B cell (primary cell): ENCODE measurements at regions not wholly inside any gene's neighbourhood (a gene's known extent, or its start where the extent isn't known, plus 50 kb on each side); places are given as distances from the start of the nearest gene placed in this dataset.

Experiments used
- EZH2 ChIP-seq: IDR thresholded peaks from 2 replicates; pipeline ENCODE4 v1.6.1; 2012; ENCODE audit warnings: borderline replicate concordance, low read depth, mild to moderate bottlenecking, moderate library complexity, low read length; ENCODE audit not compliant: insufficient read depth, poor library complexity, severe bottlenecking
- TF ChIP-seq, protein P1 (sequence below): fragments of 200-600 bp; IDR thresholded peaks from one replicate; pipeline ENCODE4 v1.8.0; 2022; ENCODE audit warnings: antibody characterized with exemption, mild to moderate bottlenecking

DNA sequence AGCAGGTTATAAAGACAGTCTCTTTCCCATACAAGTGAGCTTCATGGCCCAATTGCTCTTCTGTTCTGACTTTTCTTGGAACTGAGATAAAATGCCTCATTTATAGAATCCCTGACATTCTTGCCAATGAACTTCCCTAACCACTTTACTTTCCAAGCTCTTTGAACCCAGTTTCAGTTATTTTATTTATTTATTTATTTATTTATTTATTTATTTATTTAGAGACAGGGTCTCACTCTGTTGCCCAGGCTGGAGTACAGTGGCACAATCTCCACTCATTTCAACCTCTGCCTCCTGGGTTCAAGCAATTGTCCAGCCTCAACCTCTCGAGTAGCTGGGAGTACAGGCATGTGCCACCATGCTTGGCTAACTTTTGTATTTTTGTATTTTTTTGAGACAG, 138.5 kb upstream of the ZNF184 start:
- TF ChIP-seq, protein P1, sequence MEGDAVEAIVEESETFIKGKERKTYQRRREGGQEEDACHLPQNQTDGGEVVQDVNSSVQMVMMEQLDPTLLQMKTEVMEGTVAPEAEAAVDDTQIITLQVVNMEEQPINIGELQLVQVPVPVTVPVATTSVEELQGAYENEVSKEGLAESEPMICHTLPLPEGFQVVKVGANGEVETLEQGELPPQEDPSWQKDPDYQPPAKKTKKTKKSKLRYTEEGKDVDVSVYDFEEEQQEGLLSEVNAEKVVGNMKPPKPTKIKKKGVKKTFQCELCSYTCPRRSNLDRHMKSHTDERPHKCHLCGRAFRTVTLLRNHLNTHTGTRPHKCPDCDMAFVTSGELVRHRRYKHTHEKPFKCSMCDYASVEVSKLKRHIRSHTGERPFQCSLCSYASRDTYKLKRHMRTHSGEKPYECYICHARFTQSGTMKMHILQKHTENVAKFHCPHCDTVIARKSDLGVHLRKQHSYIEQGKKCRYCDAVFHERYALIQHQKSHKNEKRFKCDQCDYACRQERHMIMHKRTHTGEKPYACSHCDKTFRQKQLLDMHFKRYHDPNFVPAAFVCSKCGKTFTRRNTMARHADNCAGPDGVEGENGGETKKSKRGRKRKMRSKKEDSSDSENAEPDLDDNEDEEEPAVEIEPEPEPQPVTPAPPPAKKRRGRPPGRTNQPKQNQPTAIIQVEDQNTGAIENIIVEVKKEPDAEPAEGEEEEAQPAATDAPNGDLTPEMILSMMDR = no peak
- TF ChIP-seq EZH2 = no peak
